GM23338 (cell line): ENCODE measurements at regions not wholly inside any gene's neighbourhood (a gene's known extent, or its start where the extent isn't known, plus 50 kb on each side); places are given as distances from the start of the nearest gene placed in this dataset.
A peak's percentile ranks its signal among the peaks of the same experiment; 100 is the strongest.

ENCODE experiments used
- ATAC-seq: fragments of 200-7000 bp; cut with Tn5 transposase; 3 replicates; pipeline ENCODE4 v1.9.1; 2020
- DNase-seq: peaks from one replicate; pipeline ENCODE4 v3.0.0-alpha.2; 2015; ENCODE audit warnings: low spot score
- H2AFZ ChIP-seq: fragments of 200-600 bp; sonication (generic); 2 replicates; pipeline ENCODE4 v1.8.0; 2016; ENCODE audit warnings: antibody characterized with exemption, mild to moderate bottlenecking, moderate library complexity
- H3F3A ChIP-seq: fragments of 200-600 bp; sonication (generic); replicated peaks from 2 replicates; pipeline ENCODE4 v1.8.0; 2017; ENCODE audit warnings: antibody characterized with exemption, mixed run types, low read depth
- H3K27ac ChIP-seq: fragments of 200-600 bp; sonication (generic); 2 replicates; pipeline ENCODE4 v1.6.1; 2016; ENCODE audit warnings: low read depth
- H3K27me3 ChIP-seq: fragments of 200-600 bp; sonication (generic); 2 replicates; pipeline ENCODE4 v1.8.0; 2016; ENCODE audit warnings: mild to moderate bottlenecking, mixed run types, moderate library complexity; ENCODE audit not compliant: insufficient read depth
- H3K36me3 ChIP-seq: fragments of 200-600 bp; sonication (generic); 2 replicates; pipeline ENCODE4 v1.8.0; 2016; ENCODE audit warnings: mild to moderate bottlenecking; ENCODE audit not compliant: insufficient read depth
- H3K4me1 ChIP-seq: fragments of 200-600 bp; sonication (generic); 2 replicates; pipeline ENCODE4 v1.8.0; 2016; ENCODE audit warnings: mild to moderate bottlenecking, moderate library complexity; ENCODE audit not compliant: insufficient read depth
- H3K4me2 ChIP-seq: fragments of 200-600 bp; sonication (generic); 2 replicates; pipeline ENCODE4 v1.7.1; 2017; ENCODE audit warnings: mixed run types
- H3K4me3 ChIP-seq: fragments of 200-600 bp; sonication (generic); 2 replicates; pipeline ENCODE4 v1.6.1; 2016; ENCODE audit warnings: mixed run types
- H3K79me2 ChIP-seq: fragments of 200-600 bp; sonication (generic); replicated peaks from 2 replicates; pipeline ENCODE4 v1.8.0; 2017; ENCODE audit warnings: mild to moderate bottlenecking; ENCODE audit not compliant: insufficient read depth
- H3K9me2 ChIP-seq: fragments of 200-600 bp; sonication (generic); 2 replicates; pipeline ENCODE4 v1.8.0; 2017; ENCODE audit not compliant: insufficient read depth
- H4K20me1 ChIP-seq: fragments of 200-600 bp; sonication (generic); replicated peaks from 2 replicates; pipeline ENCODE4 v1.8.0; 2017; ENCODE audit warnings: mild to moderate bottlenecking; ENCODE audit not compliant: insufficient read depth
- H3K27ac Mint-ChIP-seq: 2 replicates; pipeline ENCODE4 v1.8.0; 2020; ENCODE audit warnings: inconsistent platforms, mild to moderate bottlenecking, moderate library complexity, mixed read lengths
- H3K27me3 Mint-ChIP-seq: 3 replicates; pipeline ENCODE4 v1.8.0; 2022; ENCODE audit warnings: low read depth, mild to moderate bottlenecking, moderate library complexity, mixed read lengths, inconsistent platforms; ENCODE audit not compliant: insufficient read depth, poor library complexity
- H3K36me3 Mint-ChIP-seq: 3 replicates; pipeline ENCODE4 v1.8.0; 2021; ENCODE audit warnings: low read depth, mild to moderate bottlenecking, inconsistent platforms, moderate library complexity, mixed read lengths
- H3K4me1 Mint-ChIP-seq: 3 replicates; pipeline ENCODE4 v1.8.0; 2020; ENCODE audit warnings: mild to moderate bottlenecking, inconsistent platforms, mixed read lengths
- H3K4me3 Mint-ChIP-seq: 3 replicates; pipeline ENCODE4 v1.8.0; 2021; ENCODE audit warnings: moderate library complexity, mild to moderate bottlenecking, inconsistent platforms, mixed read lengths
- H3K9me3 Mint-ChIP-seq: 3 replicates; pipeline ENCODE4 v1.8.0; 2020; ENCODE audit warnings: moderate library complexity, mild to moderate bottlenecking, inconsistent platforms, mixed read lengths
- CREB1 ChIP-seq: fragments of 250-450 bp; sonication (Bioruptor Pico); IDR thresholded peaks from 2 replicates; pipeline ENCODE4 v1.5.0; 2020; ENCODE audit warnings: low read depth, mild to moderate bottlenecking, moderate library complexity
- ETS1 ChIP-seq: IDR thresholded peaks from 2 replicates; pipeline ENCODE4 v1.6.1; 2016; ENCODE audit warnings: antibody characterized with exemption
- EZH2 ChIP-seq: fragments of 200-600 bp; sonication (generic); IDR thresholded peaks from one replicate; pipeline ENCODE4 v1.8.0; 2017; ENCODE audit warnings: antibody characterized with exemption, mild to moderate bottlenecking, low read depth; ENCODE audit not compliant: unreplicated experiment
- EZH2phosphoT487 ChIP-seq: fragments of 200-600 bp; sonication (generic); IDR thresholded peaks from one replicate; pipeline ENCODE4 v1.8.1; 2018; ENCODE audit warnings: antibody characterized with exemption; ENCODE audit not compliant: unreplicated experiment
- JUNB ChIP-seq: IDR thresholded peaks from one replicate; pipeline ENCODE4 v1.6.1; 2016; ENCODE audit warnings: antibody characterized with exemption; ENCODE audit not compliant: unreplicated experiment
- NANOG ChIP-seq: IDR thresholded peaks from 2 replicates; pipeline ENCODE4 v1.6.1; 2016; ENCODE audit warnings: antibody characterized with exemption, borderline replicate concordance
- POLR2AphosphoS5 ChIP-seq: IDR thresholded peaks from 2 replicates; pipeline ENCODE4 v1.6.1; 2016; ENCODE audit warnings: antibody characterized with exemption, low read depth
- REST ChIP-seq: IDR thresholded peaks from one replicate; pipeline ENCODE4 v1.6.1; 2018; ENCODE audit warnings: antibody characterized with exemption; ENCODE audit not compliant: unreplicated experiment
- STAT1 ChIP-seq: IDR thresholded peaks from one replicate; pipeline ENCODE4 v1.6.1; 2016; ENCODE audit warnings: antibody characterized with exemption; ENCODE audit not compliant: unreplicated experiment
- ZNF114 ChIP-seq: fragments of 250-450 bp; sonication (Bioruptor Pico); IDR thresholded peaks from 2 replicates; pipeline ENCODE4 v1.5.0; 2020; ENCODE audit warnings: mild to moderate bottlenecking, moderate library complexity
- ZNF331 ChIP-seq: fragments of 250-450 bp; sonication (Bioruptor Pico); IDR thresholded peaks from 2 replicates; pipeline ENCODE4 v1.5.0; 2020; ENCODE audit warnings: low read depth, mild to moderate bottlenecking, moderate library complexity
- ZNF462 ChIP-seq: fragments of 250-450 bp; sonication (Bioruptor Pico); IDR thresholded peaks from 2 replicates; pipeline ENCODE4 v1.5.0; 2020; ENCODE audit warnings: mild to moderate bottlenecking, moderate library complexity
- TF ChIP-seq, protein P1 (sequence below), 2 experiments: fragments of 200-600 bp in 1 of 2; sonication (generic) in 1 of 2; conservative IDR thresholded peaks; 2 replicates each; pipeline versions ENCODE4 v1.5.1 to v1.6.1; 2016 to 2017; ENCODE audit warnings: antibody characterized with exemption in 2 of 2, low read depth in 2 of 2, mild to moderate bottlenecking in 2 of 2, moderate library complexity in 1 of 2

GRCh38 chr4:188841523-188841922 lies 702.3 kb downstream of the TRIML1 start:
- no peak overlapping the region for H3K4me3 Mint-ChIP-seq

More at GRCh38 chr4:188841523-188841922, 702.3 kb downstream of the TRIML1 start:
- Histone ChIP-seq H3K36me3 (no peaks in the 10 kb centered on the region), H3K27me3 (no peaks in the 10 kb centered on the region), H3K4me1 (peaks cover 4% of the 10 kb centered on the region; the same call in 1 of the 2 replicates), H3K4me3 (no peak overlapping the region), H3F3A (no peaks in the 10 kb centered on the region), H2AFZ (peak overlapping the region; percentile 53; the same call in 1 of the 2 replicates), H4K20me1 (no peaks in the 10 kb centered on the region), H3K79me2 (no peaks in the 10 kb centered on the region), H3K27ac (no peak overlapping the region), H3K9me2 (no peaks in the 10 kb centered on the region), H3K4me2 (no peak overlapping the region)
- no peaks in the 10 kb centered on the region for H3K27me3 Mint-ChIP-seq
- no peaks in the 10 kb centered on the region for H3K36me3 Mint-ChIP-seq
- H3K9me3 Mint-ChIP-seq: no peaks in the 10 kb centered on the region
- H3K27ac Mint-ChIP-seq: peak overlapping the region; percentile 55; the same call in 1 of the 2 replicates
- ATAC-seq: no peak
- DNase-seq: no peak
- peaks cover 7% of the 10 kb centered on the region for H3K4me1 Mint-ChIP-seq
- TF ChIP-seq CREB1 (CRISPR knock-in tag): no peak
- TF ChIP-seq ZNF331 (CRISPR knock-in tag): no peak
- no peak for TF ChIP-seq EZH2phosphoT487
- no peak for TF ChIP-seq EZH2
- TF ChIP-seq, protein P1, sequence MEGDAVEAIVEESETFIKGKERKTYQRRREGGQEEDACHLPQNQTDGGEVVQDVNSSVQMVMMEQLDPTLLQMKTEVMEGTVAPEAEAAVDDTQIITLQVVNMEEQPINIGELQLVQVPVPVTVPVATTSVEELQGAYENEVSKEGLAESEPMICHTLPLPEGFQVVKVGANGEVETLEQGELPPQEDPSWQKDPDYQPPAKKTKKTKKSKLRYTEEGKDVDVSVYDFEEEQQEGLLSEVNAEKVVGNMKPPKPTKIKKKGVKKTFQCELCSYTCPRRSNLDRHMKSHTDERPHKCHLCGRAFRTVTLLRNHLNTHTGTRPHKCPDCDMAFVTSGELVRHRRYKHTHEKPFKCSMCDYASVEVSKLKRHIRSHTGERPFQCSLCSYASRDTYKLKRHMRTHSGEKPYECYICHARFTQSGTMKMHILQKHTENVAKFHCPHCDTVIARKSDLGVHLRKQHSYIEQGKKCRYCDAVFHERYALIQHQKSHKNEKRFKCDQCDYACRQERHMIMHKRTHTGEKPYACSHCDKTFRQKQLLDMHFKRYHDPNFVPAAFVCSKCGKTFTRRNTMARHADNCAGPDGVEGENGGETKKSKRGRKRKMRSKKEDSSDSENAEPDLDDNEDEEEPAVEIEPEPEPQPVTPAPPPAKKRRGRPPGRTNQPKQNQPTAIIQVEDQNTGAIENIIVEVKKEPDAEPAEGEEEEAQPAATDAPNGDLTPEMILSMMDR (conservative IDR thresholded peaks at IDR 0.05; ENCODE audit: low read depth in 2 of 2): no peak
- no peak for TF ChIP-seq ETS1
- TF ChIP-seq JUNB: no peak
- TF ChIP-seq NANOG: no peak
- TF ChIP-seq STAT1: no peak
- TF ChIP-seq ZNF462 (CRISPR knock-in tag): no peak
- no peak for TF ChIP-seq POLR2AphosphoS5
- TF ChIP-seq ZNF114 (CRISPR knock-in tag): no peak
- no peak for TF ChIP-seq REST
